ENCODE measurements at regions not wholly inside any gene's neighbourhood (a gene's known extent, or its start where the extent isn't known, plus 50 kb on each side); places are given as distances from the start of the nearest gene placed in this dataset.

GRCh38 chr2:82524826-82525225, 1934.3 kb downstream of the SUCLG1 start:
- no peaks in the 10 kb centered on the region for H3K4me1 ChIP-seq
- intact Hi-C loops (cut with DNase I) = no loop called here
- no peak for ATAC-seq
- 79 to 89% methylated on average over 7 of the region's 7 CpGs for WGBS, 2 donors
- H3K27ac ChIP-seq = no peak overlapping the region
- H3K36me3 ChIP-seq (replicated peaks in 1 of 2; ENCODE audit: insufficient read depth in 1 of 2, low read depth in 2 of 2) = no peaks in the 10 kb centered on the region
- H3K4me3 ChIP-seq = no peak overlapping the region
- no peak for DNase-seq
- TF ChIP-seq POLR2A (IDR thresholded peaks at IDR 0.05) (no peak), CTCF (IDR thresholded peaks at IDR 0.05) (no peak)
- H3K9me3 ChIP-seq = no peaks in the 10 kb centered on the region
- no peaks in the 10 kb centered on the region for H3K27me3 ChIP-seq

DNA sequence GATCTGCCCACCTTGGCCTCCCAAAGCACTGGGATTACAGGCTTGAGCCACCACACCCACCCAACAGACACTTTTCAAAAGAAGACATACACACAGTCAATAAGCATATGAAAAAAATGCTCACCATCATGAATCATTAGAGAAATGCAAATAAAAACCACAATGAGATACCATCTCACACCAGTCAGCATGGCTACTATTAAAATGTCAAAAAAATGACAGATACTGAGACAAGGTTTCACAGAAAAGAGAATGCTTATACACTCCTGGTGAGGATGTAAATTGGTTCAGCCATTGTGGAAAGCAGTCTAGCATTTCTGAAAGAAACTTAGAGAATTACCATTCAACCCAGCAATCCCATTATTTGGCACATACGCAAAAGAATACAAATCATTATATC, 1947.2 kb downstream of the SUCLG1 start:
- Histone ChIP-seq H3K9me3 (no peaks in the 10 kb centered on the region), H3K27me3 (no peaks in the 10 kb centered on the region), H3K4me3 (no peak overlapping the region), H3K36me3 (replicated peaks in 1 of 2; ENCODE audit: insufficient read depth in 1 of 2, low read depth in 2 of 2) (no peaks in the 10 kb centered on the region), H3K27ac (no peak overlapping the region), H3K4me1 (no peaks in the 10 kb centered on the region)
- intact Hi-C loops (cut with DNase I) = no loop called here
- TF ChIP-seq CTCF (IDR thresholded peaks at IDR 0.05) (no peak), POLR2A (IDR thresholded peaks at IDR 0.05) (no peak)
- no peak for ATAC-seq
- no peak for DNase-seq
- 90 to 92% methylated on average over 1 of the region's 1 CpG for whole genome bisulfite sequencing, 2 donors

DNA sequence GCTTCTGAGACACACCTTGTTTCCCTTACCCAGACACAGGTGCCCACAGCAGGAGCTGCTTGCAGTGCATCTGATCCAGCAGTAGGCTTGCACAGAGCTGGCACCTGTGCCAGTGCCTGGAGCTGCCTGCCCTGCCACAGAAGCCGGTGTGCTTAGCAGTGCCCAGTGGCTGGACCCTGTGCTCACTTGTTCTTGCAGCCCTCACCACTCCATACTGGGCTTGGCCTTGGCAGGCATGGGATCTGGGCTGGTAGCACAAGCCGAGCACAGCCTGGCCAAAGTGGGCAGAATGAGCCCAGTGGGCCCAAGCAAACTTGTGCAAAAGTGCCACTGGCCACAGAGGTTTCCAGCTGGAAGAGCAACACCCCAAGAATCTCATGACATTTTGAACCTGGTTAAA, 1950.4 kb downstream of the SUCLG1 start:
- no peak overlapping the region for H3K4me3 ChIP-seq
- H3K9me3 ChIP-seq = no peaks in the 10 kb centered on the region
- H3K36me3 ChIP-seq (replicated peaks in 1 of 2; ENCODE audit: insufficient read depth in 1 of 2, low read depth in 2 of 2) = no peaks in the 10 kb centered on the region
- H3K27me3 ChIP-seq = no peaks in the 10 kb centered on the region
- WGBS, 2 donors = 60 to 85% methylated on average over 1 to 2 of the region's 2 CpGs
- H3K27ac ChIP-seq = no peak overlapping the region
- TF ChIP-seq CTCF (IDR thresholded peaks at IDR 0.05) (no peak), POLR2A (IDR thresholded peaks at IDR 0.05) (no peak)
- intact Hi-C loops (cut with DNase I) = no loop called here
- DNase-seq (no peak), ATAC-seq (no peak)
- no peaks in the 10 kb centered on the region for H3K4me1 ChIP-seq

DNA sequence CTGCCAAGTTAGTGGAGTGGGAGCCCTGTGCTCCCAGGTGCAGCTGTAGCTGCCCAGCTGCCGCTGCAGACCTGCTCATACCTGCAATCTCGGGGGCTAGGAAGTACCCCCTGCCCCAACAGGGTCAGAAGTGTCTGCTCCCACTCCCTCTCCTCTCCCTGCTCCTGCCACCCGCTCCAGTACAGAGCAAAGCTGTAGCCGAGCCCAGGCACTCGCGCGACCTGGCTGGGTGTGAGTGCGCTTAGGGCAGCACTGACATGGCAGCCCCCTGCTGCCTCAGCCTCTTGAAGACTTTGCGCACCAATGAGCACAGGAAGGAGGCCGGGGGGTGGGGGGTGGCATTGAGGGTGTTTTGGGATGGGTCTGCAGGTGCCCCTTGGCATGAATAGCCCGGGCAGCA, 1951.4 kb downstream of the SUCLG1 start:
- ATAC-seq (no peak), DNase-seq (no peak)
- 85 to 88% methylated on average over 3 to 11 of the region's 11 CpGs for WGBS, 2 donors
- Histone ChIP-seq H3K4me1 (no peaks in the 10 kb centered on the region), H3K27ac (no peak overlapping the region), H3K4me3 (no peak overlapping the region), H3K36me3 (replicated peaks in 1 of 2; ENCODE audit: insufficient read depth in 1 of 2, low read depth in 2 of 2) (no peaks in the 10 kb centered on the region), H3K27me3 (no peaks in the 10 kb centered on the region), H3K9me3 (no peaks in the 10 kb centered on the region)
- intact Hi-C loops (cut with DNase I) = no loop called here
- TF ChIP-seq CTCF (IDR thresholded peaks at IDR 0.05) (no peak), POLR2A (IDR thresholded peaks at IDR 0.05) (no peak)

DNA sequence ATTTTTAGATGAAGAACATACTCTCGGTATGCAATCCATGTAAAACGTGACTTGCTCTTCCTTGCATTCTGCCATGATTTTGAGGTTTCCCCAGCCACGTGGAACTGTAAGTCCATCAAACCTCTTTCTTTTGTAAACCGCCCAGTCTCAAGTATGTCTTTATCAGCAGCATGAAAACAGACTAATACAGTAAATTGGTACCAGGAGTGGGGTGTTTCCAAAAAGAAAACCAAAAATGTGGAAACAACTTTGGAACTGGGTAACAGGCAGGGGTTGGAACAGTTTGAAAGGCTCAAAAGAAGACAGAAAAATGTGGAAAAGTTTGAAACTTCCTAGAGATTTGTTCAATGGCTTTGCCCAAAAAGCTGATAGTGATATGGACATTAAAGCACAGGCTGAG, 1957.9 kb downstream of the SUCLG1 start:
- intact Hi-C loops (cut with DNase I) = no loop called here
- 64 to 70% methylated on average over 4 of the region's 4 CpGs for WGBS, 2 donors
- no peaks in the 10 kb centered on the region for H3K4me1 ChIP-seq

More for the DNA sequence above, 1957.9 kb downstream of the SUCLG1 start:
- Histone ChIP-seq H3K27ac (no peak overlapping the region), H3K36me3 (replicated peaks in 1 of 2; ENCODE audit: insufficient read depth in 1 of 2, low read depth in 2 of 2) (no peaks in the 10 kb centered on the region), H3K4me3 (no peak overlapping the region), H3K27me3 (no peaks in the 10 kb centered on the region), H3K9me3 (peaks cover 0 to 13% (median 0%) of the 10 kb centered on the region in 3 donors)
- DNase-seq (no peak), ATAC-seq (no peak)
- TF ChIP-seq POLR2A (IDR thresholded peaks at IDR 0.05) (no peak), CTCF (IDR thresholded peaks at IDR 0.05) (no peak)

Data from body of pancreas (tissue), 4 donors.